K562 (cell line): ENCODE measurements at regions not wholly inside any gene's neighbourhood (a gene's known extent, or its start where the extent isn't known, plus 50 kb on each side); places are given as distances from the start of the nearest gene placed in this dataset.

Experiments
- ATAC-seq: fragments of 200-7000 bp; cut with Tn5 transposase; 3 replicates; pipeline ENCODE4 v1.9.1; 2020; ENCODE audit warnings: moderate library complexity
- BruUV-seq: library from RNA; stranded (reverse); fragments of 400-500 nt; replicated peaks from 2 replicates; lab custom pipeline; 2021; lab: Mats Ljungman, UMichigan
- CTCF ChIA-PET: fragments of 300-600 bp; formaldehyde crosslinking; extraction: SDS; loops from one replicate; lab custom pipeline; 2021; ENCODE audit warnings: low intra/inter-chr PET ratio; lab: Yijun Ruan, JAX
- POLR2A ChIA-PET: fragments of 300-600, 350-650 bp; sonication (Branson Sonifier 250); formaldehyde crosslinking; extraction: SDS; loops from one replicate; lab custom pipeline; 2021; ENCODE audit warnings: antibody characterized with exemption, inconsistent platforms; lab: Yijun Ruan, JAX
- DNase-seq, 4 experiments: peaks; one replicate each; pipeline versions ENCODE4 v3.0.0 to v3.0.0-alpha.2; 2011 to 2018; ENCODE audit warnings: low spot score in 3 of 4, mixed read lengths in 3 of 4; ENCODE audit errors: extremely low read depth in 1 of 4
- FAIRE-seq: peaks from 2 replicates; lab custom pipeline; 2011; peaks lifted over from hg19 to GRCh38; lab: Jason Lieb, UNC
- H2AFZ ChIP-seq: 2 replicates; pipeline ENCODE4 v1.6.0; 2011; ENCODE audit warnings: low read depth, low read length, control low read depth, inconsistent platforms
- H3K27ac ChIP-seq: fragments of 200-600 bp; 3 replicates; pipeline ENCODE4 v1.8.0; 2011; ENCODE audit warnings: low read depth, mild to moderate bottlenecking, control low read depth, inconsistent platforms, low read length, moderate library complexity, mixed read lengths; ENCODE audit errors: extremely low read depth
- H3K27me3 ChIP-seq, 2 experiments: fragments of 300-600 bp in 1 of 2; 2 replicates in 1 of 2; 3 replicates in 1 of 2; pipeline versions ENCODE4 v1.6.0 to v1.8.0; 2011; ENCODE audit warnings: inconsistent platforms in 2 of 2, low read length in 2 of 2, mild to moderate bottlenecking in 1 of 2, mixed read lengths in 1 of 2, moderate library complexity in 1 of 2; ENCODE audit not compliant: control insufficient read depth in 2 of 2, insufficient read depth in 2 of 2
- H3K36me3 ChIP-seq: fragments of 300-600 bp; 3 replicates; pipeline ENCODE4 v1.8.0; 2011; ENCODE audit warnings: mild to moderate bottlenecking, low read length, inconsistent platforms; ENCODE audit not compliant: control insufficient read depth, insufficient read depth
- H3K4me1 ChIP-seq, 2 experiments: fragments of 200-600 bp in 1 of 2; replicated peaks in 1 of 2; 2 replicates in 1 of 2; 3 replicates in 1 of 2; pipeline versions ENCODE4 v1.5.1 to v1.8.0; 2011; ENCODE audit warnings: inconsistent platforms in 2 of 2, low read length in 2 of 2, mild to moderate bottlenecking in 1 of 2, mixed read lengths in 1 of 2, moderate library complexity in 1 of 2; ENCODE audit not compliant: control insufficient read depth in 2 of 2, insufficient read depth in 2 of 2
- H3K4me2 ChIP-seq: 2 replicates; pipeline ENCODE4 v1.6.1; 2011; ENCODE audit warnings: low read length, control low read depth, inconsistent platforms, mixed read lengths; ENCODE audit not compliant: insufficient read depth
- H3K4me3 ChIP-seq: fragments of 200-600 bp; sonication (generic), shearing (Covaris generic); 2 replicates; pipeline ENCODE4 v1.5.1; 2016; ENCODE audit warnings: control low read depth, inconsistent platforms
- H3K79me2 ChIP-seq: fragments of 200-600 bp; 3 replicates; pipeline ENCODE4 v1.8.0; 2011; ENCODE audit warnings: low read length, inconsistent platforms; ENCODE audit not compliant: control insufficient read depth, insufficient read depth
- H3K9ac ChIP-seq, 2 experiments: 2 replicates each; pipeline versions ENCODE4 v1.6.0 to v1.6.1; 2011; ENCODE audit warnings: low read depth in 2 of 2, low read length in 2 of 2, control low read depth in 1 of 2, inconsistent platforms in 1 of 2, mild to moderate bottlenecking in 1 of 2, mixed read lengths in 1 of 2; ENCODE audit not compliant: insufficient read depth in 1 of 2
- H3K9me1 ChIP-seq: one replicate; pipeline ENCODE4 v1.6.0; 2011; ENCODE audit warnings: inconsistent platforms, mild to moderate bottlenecking, low read length, moderate library complexity; ENCODE audit not compliant: control insufficient read depth, insufficient read depth
- H3K9me3 ChIP-seq: replicated peaks from 2 replicates; pipeline ENCODE4 v1.5.1; 2011; ENCODE audit warnings: low read depth, low read length, inconsistent platforms; ENCODE audit not compliant: control insufficient read depth, insufficient read depth
- H4K20me1 ChIP-seq: replicated peaks from 2 replicates; pipeline ENCODE4 v1.6.1; 2011; ENCODE audit warnings: low read length, inconsistent platforms, mixed read lengths; ENCODE audit not compliant: control insufficient read depth, insufficient read depth
- CBFB ChIP-seq: sonication (generic); formaldehyde crosslinking; IDR thresholded peaks from 2 replicates; pipeline ENCODE4 v1.4.0; 2020; ENCODE audit warnings: mild to moderate bottlenecking, missing genetic modification reagents
- CEBPG ChIP-seq, 3 experiments: fragments of 200-800 bp in 1 of 3; sonication (Bioruptor generic) in 1 of 3; sonication (generic) in 1 of 3; formaldehyde crosslinking in 1 of 3; IDR thresholded peaks in 2 of 3; conservative IDR thresholded peaks in 1 of 3; 2 replicates each; pipeline versions ENCODE4 v1.6.1 to v1.8.0; 2016 to 2022; ENCODE audit warnings: missing compliant biosample characterization in 2 of 3, missing genetic modification characterization in 2 of 3, mild to moderate bottlenecking in 1 of 3, missing genetic modification reagents in 1 of 3
- CREBBP ChIP-seq: IDR thresholded peaks from one replicate; pipeline ENCODE4 v1.6.1; 2012; ENCODE audit warnings: low read depth, mild to moderate bottlenecking, control low read depth, inconsistent platforms, low read length
- DDX20 ChIP-seq: fragments of 450-650 bp; IDR thresholded peaks from 2 replicates; pipeline ENCODE4 v1.6.1; 2016; ENCODE audit warnings: missing genetic modification characterization, low read depth, mild to moderate bottlenecking, missing compliant biosample characterization, moderate library complexity
- ETS1 ChIP-seq: conservative IDR thresholded peaks from 2 replicates; pipeline ENCODE4 v1.6.1; 2011; ENCODE audit warnings: low read depth, mild to moderate bottlenecking, low read length; ENCODE audit not compliant: control insufficient read depth
- ETV5 ChIP-seq: sonication (generic); formaldehyde crosslinking; IDR thresholded peaks from 2 replicates; pipeline ENCODE4 v1.4.0; 2020; ENCODE audit warnings: low read depth, mild to moderate bottlenecking, missing genetic modification reagents
- GATA2 ChIP-seq: sonication (generic); formaldehyde crosslinking; IDR thresholded peaks from 2 replicates; pipeline ENCODE4 v1.4.0; 2020; ENCODE audit warnings: mild to moderate bottlenecking, missing genetic modification reagents
- GTF2A2 ChIP-seq: IDR thresholded peaks from 2 replicates; pipeline ENCODE4 v1.6.1; 2016; ENCODE audit warnings: mild to moderate bottlenecking, missing genetic modification characterization, missing compliant biosample characterization
- MAFK ChIP-seq: IDR thresholded peaks from 2 replicates; pipeline ENCODE4 v1.6.1; 2011; ENCODE audit warnings: low read length, improper control_type of control experiment
- MLLT1 ChIP-seq, 2 experiments: fragments of 450-650 bp; IDR thresholded peaks; 2 replicates each; pipeline ENCODE4 v1.6.1; 2016
- MTA1 ChIP-seq: fragments of 450-650 bp; IDR thresholded peaks from 2 replicates; pipeline ENCODE4 v1.6.1; 2017; ENCODE audit warnings: borderline replicate concordance
- NFIX ChIP-seq: fragments of 250-450 bp; sonication (Bioruptor Pico); IDR thresholded peaks from 2 replicates; pipeline ENCODE4 v1.4.0; 2020; ENCODE audit warnings: low read depth, mild to moderate bottlenecking, moderate library complexity
- POLR2B ChIP-seq: fragments of 450-650 bp; IDR thresholded peaks from 2 replicates; pipeline ENCODE4 v1.6.1; 2018; ENCODE audit warnings: low read depth; ENCODE audit not compliant: partially characterized antibody
- PPARD ChIP-seq: fragments of 250-450 bp; sonication (Bioruptor Pico); IDR thresholded peaks from 2 replicates; pipeline ENCODE4 v1.8.0; 2022; ENCODE audit warnings: inconsistent platforms, mild to moderate bottlenecking, moderate library complexity
- XRCC3 ChIP-seq: fragments of 450-650 bp; IDR thresholded peaks from 2 replicates; pipeline ENCODE4 v1.6.1; 2017; ENCODE audit warnings: mild to moderate bottlenecking, moderate library complexity
- ZBTB2 ChIP-seq: fragments of 450-650 bp; IDR thresholded peaks from 2 replicates; pipeline ENCODE4 v1.6.1; 2016; ENCODE audit warnings: antibody characterized with exemption
- ZNF639 ChIP-seq, 2 experiments: fragments of 200-800 bp in 1 of 2; sonication (Bioruptor generic) in 1 of 2; sonication (generic) in 1 of 2; formaldehyde crosslinking in 1 of 2; IDR thresholded peaks in 1 of 2; conservative IDR thresholded peaks in 1 of 2; 2 replicates each; pipeline versions ENCODE4 v1.5.0 to v1.6.1; 2016 to 2020; ENCODE audit warnings: missing compliant biosample characterization in 1 of 2, missing genetic modification characterization in 1 of 2, missing genetic modification reagents in 1 of 2
- WGBS: fragments of 100-300 bp; shearing (Covaris generic); methylation state at CpG from one replicate; pipeline ENCODE4 v1.1.6; 2016; ENCODE audit warnings: low coverage, mixed read lengths; ENCODE audit not compliant: insufficient coverage; ENCODE audit errors: missing lambda C conversion rate; 5-methylcytosine and 5-hydroxymethylcytosine counted together
- in situ Hi-C: fragments of 300-500 bp; cut with MboI; formaldehyde crosslinking; loops from 4 replicates; pipeline ENCODE4 v1.15.0; 2018; ENCODE audit warnings: inconsistent platforms, mixed read lengths
- intact Hi-C: fragments of 100-400 bp; cut with micrococcal nuclease; formaldehyde crosslinking; loops from 2 replicates; pipeline ENCODE4 v1.14.2; 2022

GRCh38 chr7:79534128-79534527 is 80.7 kb upstream of the MAGI2 start:
- CTCF ChIA-PET: no interaction called here
- Histone ChIP-seq H3K27ac (no peak overlapping the region), H3K4me3 (no peak overlapping the region), H4K20me1 (no peaks in the 10 kb centered on the region), H2AFZ (no peak overlapping the region), H3K36me3 (no peaks in the 10 kb centered on the region), H3K9ac (no peak overlapping the region), H3K4me2 (no peak overlapping the region), H3K4me1 (no peaks in the 10 kb centered on the region), H3K27me3 (no peaks in the 10 kb centered on the region), H3K9me1 (no peaks in the 10 kb centered on the region), H3K9me3 (no peaks in the 10 kb centered on the region), H3K79me2 (no peaks in the 10 kb centered on the region)
- BruUV-seq: no TSS peak
- 7% methylated on average over 1 of the region's 1 CpG for WGBS
- no peak for DNase-seq
- intact Hi-C loops (no loop called here), in situ Hi-C loops (no loop called here)
- POLR2A ChIA-PET: no interaction called here
- no peak for FAIRE-seq
- ATAC-seq: no peak
- TF ChIP-seq MAFK (no peak), ZBTB2 (no peak), MLLT1 (IDR thresholded peaks at IDR 0.05) (no peak), PPARD (CRISPR knock-in tag) (no peak), XRCC3 (no peak), CEBPG (CRISPR knock-in tag; IDR thresholded peaks at IDR 0.05) (no peak), CEBPG (tag; conservative IDR thresholded peaks at IDR 0.05 in 1 of 2, IDR thresholded peaks at IDR 0.05 in 1 of 2) (no peak), GTF2A2 (tag) (no peak), ETS1 (no peak), DDX20 (tag) (no peak), ZNF639 (CRISPR knock-in tag; conservative IDR thresholded peaks at IDR 0.05 in 1 of 2, IDR thresholded peaks at IDR 0.05 in 1 of 2) (no peak), CREBBP (no peak), NFIX (CRISPR knock-in tag) (no peak), POLR2B (no peak), MTA1 (no peak), ETV5 (CRISPR knock-in tag) (no peak), GATA2 (no peak), CBFB (CRISPR knock-in tag) (no peak)
